Common myeloid progenitor, CD34-positive (primary cell): ENCODE measurements at regions not wholly inside any gene's neighbourhood (a gene's known extent, or its start where the extent isn't known, plus 50 kb on each side); places are given as distances from the start of the nearest gene placed in this dataset.

Experiments used
- CTCF ChIA-PET: fragments of 350-600 bp; sonication (Branson Sonifier 250); formaldehyde crosslinking; loops from one replicate; lab custom pipeline; 2021; ENCODE audit warnings: antibody characterized with exemption; lab: Charles Lee
- POLR2A ChIA-PET: fragments of 350-600 bp; sonication (Branson Sonifier 250); formaldehyde crosslinking; loops from one replicate; lab custom pipeline; 2021; ENCODE audit warnings: antibody characterized with exemption; lab: Charles Lee
- DNase-seq, 3 donors: peaks; one replicate each; pipeline versions ENCODE4 v3.0.0 to v3.0.0-alpha.2; 2013
- H3K27ac ChIP-seq, 2 experiments: 1 replicate in 1 of 2; 2 replicates in 1 of 2; pipeline ENCODE4 v1.7.0; 2013; ENCODE audit warnings: inconsistent platforms in 2 of 2, low read length in 2 of 2, mild to moderate bottlenecking in 2 of 2, low read depth in 1 of 2, moderate library complexity in 1 of 2; ENCODE audit not compliant: severe bottlenecking in 2 of 2, insufficient read depth in 1 of 2, poor library complexity in 1 of 2
- H3K27me3 ChIP-seq, 5 experiments: replicated peaks in 2 of 5; 1 replicate in 3 of 5; 2 replicates in 2 of 5; pipeline versions ENCODE4 v1.6.1 to v1.7.0; 2013; ENCODE audit warnings: low read length in 4 of 5, mild to moderate bottlenecking in 2 of 5, moderate library complexity in 2 of 5, inconsistent platforms in 1 of 5; ENCODE audit not compliant: insufficient read depth in 5 of 5, control insufficient read depth in 4 of 5
- H3K36me3 ChIP-seq, 4 experiments: 1 replicate in 2 of 4; 2 replicates in 2 of 4; pipeline versions ENCODE4 v1.6.1 to v1.7.0; 2013; ENCODE audit warnings: low read length in 3 of 4, control low read depth in 1 of 4, mild to moderate bottlenecking in 1 of 4; ENCODE audit not compliant: control insufficient read depth in 4 of 4, insufficient read depth in 4 of 4
- H3K4me1 ChIP-seq, 4 experiments: 1 replicate in 3 of 4; 2 replicates in 1 of 4; pipeline versions ENCODE4 v1.6.1 to v1.7.1; 2013; ENCODE audit warnings: low read length in 3 of 4, mild to moderate bottlenecking in 3 of 4, control low read depth in 1 of 4, inconsistent platforms in 1 of 4, moderate library complexity in 1 of 4; ENCODE audit not compliant: control insufficient read depth in 4 of 4, insufficient read depth in 4 of 4; ENCODE audit errors: control extremely low read depth in 1 of 4
- H3K4me3 ChIP-seq, 7 experiments: 1 replicate in 4 of 7; 2 replicates in 3 of 7; pipeline versions ENCODE4 v1.5.1 to v1.7.0; 2013; ENCODE audit warnings: mild to moderate bottlenecking in 7 of 7, low read length in 6 of 7, moderate library complexity in 6 of 7, inconsistent platforms in 2 of 7, low read depth in 2 of 7, control low read depth in 1 of 7; ENCODE audit not compliant: insufficient read depth in 4 of 7, control insufficient read depth in 1 of 7; ENCODE audit errors: extremely low read depth in 1 of 7
- H3K9me3 ChIP-seq, 5 experiments: 1 replicate in 4 of 5; 2 replicates in 1 of 5; pipeline versions ENCODE4 v1.6.1 to v1.7.1; 2013; ENCODE audit warnings: low read length in 4 of 5, mild to moderate bottlenecking in 2 of 5, inconsistent platforms in 1 of 5, low read depth in 1 of 5, moderate library complexity in 1 of 5; ENCODE audit not compliant: control insufficient read depth in 4 of 5, insufficient read depth in 2 of 5; ENCODE audit errors: control extremely low read depth in 1 of 5
- WGBS: methylation state at CpG from one replicate; pipeline ENCODE4 v1.1.5; 2013; ENCODE audit not compliant: insufficient coverage; 5-methylcytosine and 5-hydroxymethylcytosine counted together

DNA sequence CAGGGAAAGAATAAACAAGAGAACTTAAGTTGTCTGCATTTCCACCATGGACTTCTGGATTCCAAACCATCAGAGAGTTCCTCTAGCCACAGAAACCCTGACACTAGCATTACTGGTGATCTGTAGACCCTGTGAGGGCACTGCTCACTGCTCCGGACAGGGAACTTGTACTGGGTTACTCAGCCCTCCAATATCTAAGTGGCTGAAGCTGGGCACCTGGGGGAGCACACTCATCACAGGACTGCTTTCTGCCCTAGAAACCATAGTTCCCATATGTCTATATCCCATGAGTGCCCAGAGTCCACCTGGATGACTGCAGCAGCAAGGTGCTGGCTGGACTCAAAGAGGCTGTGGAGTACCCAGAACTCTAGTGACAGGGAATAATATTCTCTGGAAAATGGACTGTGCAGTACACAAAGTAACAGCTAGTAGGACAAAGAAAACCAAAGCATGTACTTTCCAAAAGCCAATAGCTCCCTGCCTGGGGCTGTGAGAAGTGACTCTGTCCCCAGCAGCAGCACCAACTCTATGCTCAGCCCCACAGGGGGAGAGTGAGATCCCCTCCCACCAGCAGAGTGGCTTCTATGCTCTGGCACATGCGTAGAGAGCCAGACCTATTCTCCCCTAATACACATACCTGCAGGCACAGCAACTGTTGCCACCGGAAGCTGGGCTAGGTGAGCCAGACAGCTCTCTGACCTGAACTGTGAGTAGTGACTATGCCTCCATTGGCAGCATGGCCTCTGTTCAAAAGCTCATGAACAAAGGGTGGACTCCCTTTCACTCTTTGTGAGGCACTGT lies 472.9 kb upstream of the FTMT start:
- H3K4me3 ChIP-seq, result no peak overlapping the region
- ChIA-PET CTCF (no interaction called here), POLR2A (no interaction called here)
- H3K36me3 ChIP-seq, result no peaks in the 10 kb centered on the region
- DNase-seq, result no peak
- 100% methylated on average over 2 of the region's 3 CpGs for WGBS
- no peak overlapping the region for H3K27ac ChIP-seq
- H3K4me1 ChIP-seq, result peaks cover 0 to 8% (median 0%) of the 10 kb centered on the region in 4 experiments
- H3K27me3 ChIP-seq, result no peaks in the 10 kb centered on the region
- H3K9me3 ChIP-seq, result no peaks in the 10 kb centered on the region

- WGBS, result no CpG with 5 or more reads among the region's 2 CpGs
- peaks cover 0 to 8% (median 0%) of the 10 kb centered on the region in 4 experiments for H3K4me1 ChIP-seq
- no peak overlapping the region for H3K27ac ChIP-seq
- no peaks in the 10 kb centered on the region for H3K9me3 ChIP-seq
- no peaks in the 10 kb centered on the region for H3K36me3 ChIP-seq
- CTCF ChIA-PET, result interaction anchor here (1.1 kb wide), 1 partner anchor 10 kb away, joined by 3 read pairs; no protein-coding TSS in a partner anchor
- POLR2A ChIA-PET, result no interaction called here
- H3K27me3 ChIP-seq, result no peaks in the 10 kb centered on the region
- H3K4me3 ChIP-seq, result no peak overlapping the region
- DNase-seq, result no peak
Measured at GRCh38 chr5:121380066-121380465, 471.6 kb upstream of the FTMT start.

GRCh38 chr5:121384359-121384758 lies 467.3 kb upstream of the FTMT start:
- WGBS, result no CpG with 5 or more reads among the region's 5 CpGs
- no peaks in the 10 kb centered on the region for H3K9me3 ChIP-seq
- POLR2A ChIA-PET, result no interaction called here
- CTCF ChIA-PET, result no interaction called here
- no peak overlapping the region for H3K4me3 ChIP-seq
- no peak for DNase-seq
- H3K4me1 ChIP-seq, result no peaks in the 10 kb centered on the region
- H3K27me3 ChIP-seq, result no peaks in the 10 kb centered on the region
- H3K36me3 ChIP-seq, result no peaks in the 10 kb centered on the region
- H3K27ac ChIP-seq, result no peak overlapping the region

GRCh38 chr5:121386334-121386733 lies 465.3 kb upstream of the FTMT start:
- CTCF ChIA-PET, result no interaction called here
- no peaks in the 10 kb centered on the region for H3K9me3 ChIP-seq
- no peaks in the 10 kb centered on the region for H3K36me3 ChIP-seq
- POLR2A ChIA-PET, result no interaction called here
- no peaks in the 10 kb centered on the region for H3K4me1 ChIP-seq
- DNase-seq, result no peak
- WGBS, result no CpG with 5 or more reads among the region's 2 CpGs
- no peak overlapping the region for H3K4me3 ChIP-seq
- H3K27me3 ChIP-seq, result no peaks in the 10 kb centered on the region
- no peak overlapping the region for H3K27ac ChIP-seq

DNA sequence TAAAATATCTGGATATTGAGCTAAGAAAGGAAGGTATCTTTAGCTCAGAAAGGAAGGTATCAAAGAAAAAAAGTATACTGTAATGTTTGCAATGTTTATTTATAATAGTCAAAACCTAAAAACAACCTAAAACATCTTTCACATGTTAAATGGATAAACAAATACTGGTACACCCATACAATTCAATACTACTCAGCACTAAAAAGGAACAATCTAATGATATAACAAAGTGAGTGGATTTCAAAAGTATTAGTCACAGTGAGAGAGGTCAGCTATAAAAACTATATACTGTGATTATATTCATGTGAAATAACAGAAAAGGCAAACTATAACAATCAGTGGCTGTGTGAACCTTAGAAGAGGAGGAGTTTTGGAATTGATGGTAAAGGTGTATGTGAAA lies 455.0 kb upstream of the FTMT start:
- ChIA-PET CTCF (interaction anchor here (0.8 kb wide), 1 partner anchor 122 kb away, joined by 3 read pairs; no protein-coding TSS in a partner anchor), POLR2A (no interaction called here)

DNA sequence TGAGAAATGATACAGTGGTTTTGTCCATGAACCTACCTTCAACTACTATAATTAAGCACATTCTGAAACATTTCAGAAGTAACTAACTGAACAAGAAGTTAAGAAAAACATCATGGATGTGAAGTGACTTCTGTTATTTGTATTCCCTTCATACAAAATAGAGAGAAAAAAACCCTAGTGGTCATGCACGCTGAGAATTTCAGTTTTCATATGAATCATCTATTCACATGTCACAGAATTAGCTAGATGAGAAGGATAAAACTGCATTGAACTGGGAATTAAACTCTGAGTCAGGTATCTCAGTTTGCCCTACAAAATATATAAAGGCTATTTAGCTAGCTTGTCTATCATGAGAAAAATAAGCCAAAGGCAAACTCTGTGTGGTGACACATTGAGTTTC lies 451.8 kb upstream of the FTMT start:
- POLR2A ChIA-PET, result no interaction called here
- H3K4me3 ChIP-seq, result no peak overlapping the region
- CTCF ChIA-PET, result no interaction called here

More for the DNA sequence above, 455.0 kb upstream of the FTMT start:
- no peak for DNase-seq
- H3K27ac ChIP-seq, result no peak overlapping the region
- no peaks in the 10 kb centered on the region for H3K36me3 ChIP-seq
- no peaks in the 10 kb centered on the region for H3K9me3 ChIP-seq
- no peaks in the 10 kb centered on the region for H3K27me3 ChIP-seq
- no peaks in the 10 kb centered on the region for H3K4me1 ChIP-seq
- H3K4me3 ChIP-seq, result no peak overlapping the region

GRCh38 chr5:121408778-121409177 lies 442.9 kb upstream of the FTMT start:
- Histone ChIP-seq H3K36me3 (no peaks in the 10 kb centered on the region), H3K27me3 (no peaks in the 10 kb centered on the region), H3K9me3 (no peaks in the 10 kb centered on the region), H3K4me3 (no peak overlapping the region), H3K27ac (no peak overlapping the region), H3K4me1 (no peaks in the 10 kb centered on the region)
- DNase-seq, result no peak
- 60% methylated on average over 1 of the region's 1 CpG for whole genome bisulfite sequencing
- ChIA-PET POLR2A (no interaction called here), CTCF (no interaction called here)

More for the DNA sequence above, 451.8 kb upstream of the FTMT start:
- DNase-seq, result no peak
- Histone ChIP-seq H3K36me3 (no peaks in the 10 kb centered on the region), H3K27me3 (no peaks in the 10 kb centered on the region), H3K27ac (no peak overlapping the region), H3K9me3 (peaks cover 0 to 1% (median 0%) of the 10 kb centered on the region in 5 experiments), H3K4me1 (no peaks in the 10 kb centered on the region)
- no CpG with 5 or more reads among the region's 1 CpG for WGBS
